Thyroid gland (tissue), 4 donors: ENCODE measurements at regions not wholly inside any gene's neighbourhood (a gene's known extent, or its start where the extent isn't known, plus 50 kb on each side); places are given as distances from the start of the nearest gene placed in this dataset.

Experiments used
- DNase-seq, 2 donors: peaks; one replicate each; pipeline ENCODE4 v3.0.0-alpha.2; 2019
- H3K27ac ChIP-seq, 3 donors: fragments of 200-600 bp; sonication (generic); 1 replicate in 2 of 3; 2 replicates in 1 of 3; pipeline ENCODE4 v1.5.1; 2016 to 2019; ENCODE audit warnings: mild to moderate bottlenecking in 1 of 3, moderate library complexity in 1 of 3
- H3K27me3 ChIP-seq: fragments of 200-600 bp; sonication (generic); one replicate; pipeline ENCODE4 v1.5.1; 2019
- H3K36me3 ChIP-seq, 2 donors: fragments of 200-600 bp; sonication (generic); one replicate each; pipeline ENCODE4 v1.5.1; 2016 to 2019
- H3K4me1 ChIP-seq, 2 donors: fragments of 200-600 bp; sonication (generic); one replicate each; pipeline ENCODE4 v1.5.1; 2017 to 2019
- H3K4me3 ChIP-seq, 3 donors: fragments of 200-600 bp; sonication (generic); replicated peaks in 1 of 3; 1 replicate in 2 of 3; 2 replicates in 1 of 3; pipeline ENCODE4 v1.5.1; 2016; ENCODE audit warnings: mild to moderate bottlenecking in 1 of 3
- H3K9me3 ChIP-seq: fragments of 200-600 bp; sonication (generic); one replicate; pipeline ENCODE4 v1.5.1; 2017
- CTCF ChIP-seq, 6 experiments: fragments of 200-600 bp in 3 of 6; fragments of 450-650 bp in 3 of 6; sonication (generic) in 3 of 6; IDR thresholded peaks; one replicate each; pipeline ENCODE4 v1.5.1; 2016 to 2019; ENCODE audit warnings: antibody characterized with exemption in 6 of 6, mild to moderate bottlenecking in 2 of 6, inconsistent platforms in 1 of 6, moderate library complexity in 1 of 6
- POLR2A ChIP-seq, 2 donors: fragments of 450-650 bp; IDR thresholded peaks; one replicate each; pipeline ENCODE4 v1.6.1; 2017; ENCODE audit warnings: antibody characterized with exemption in 2 of 2, mild to moderate bottlenecking in 2 of 2, moderate library complexity in 1 of 2
- WGBS, 2 donors: methylation state at CpG; one replicate each; pipeline ENCODE4 v1.1.5; 2017; 5-methylcytosine and 5-hydroxymethylcytosine counted together
- intact Hi-C: fragments of 100-400 bp; cut with DNase I; formaldehyde crosslinking; loops from one replicate; pipeline ENCODE4 v1.15.1; 2023

- Histone ChIP-seq H3K4me1 (no peaks in the 10 kb centered on the region), H3K4me3 (no peak overlapping the region), H3K9me3 (no peaks in the 10 kb centered on the region), H3K27ac (no peak overlapping the region), H3K27me3 (no peaks in the 10 kb centered on the region), H3K36me3 (no peaks in the 10 kb centered on the region)
- WGBS, 2 donors, result 85 to 86% methylated on average over 2 of the region's 2 CpGs
- TF ChIP-seq CTCF (IDR thresholded peaks at IDR 0.05) (no peak), POLR2A (IDR thresholded peaks at IDR 0.05) (no peak)
- no peak for DNase-seq
- intact Hi-C loops, result no loop called here
Measured at GRCh38 chr4:112876316-112876715, 173.1 kb upstream of the ANK2 start.

- H3K9me3 ChIP-seq, result no peaks in the 10 kb centered on the region
- no peak for DNase-seq
- 39% methylated on average over 12 of the region's 12 CpGs for WGBS, 2 donors
- H3K27ac ChIP-seq, result no peak overlapping the region
- intact Hi-C loops, result no loop called here
- H3K4me1 ChIP-seq, result no peaks in the 10 kb centered on the region
- H3K27me3 ChIP-seq, result no peaks in the 10 kb centered on the region
- no peak overlapping the region for H3K4me3 ChIP-seq
- no peaks in the 10 kb centered on the region for H3K36me3 ChIP-seq
- TF ChIP-seq CTCF (IDR thresholded peaks at IDR 0.05) (no peak), POLR2A (IDR thresholded peaks at IDR 0.05) (no peak)
Measured at GRCh38 chr4:112881842-112882241, 167.6 kb upstream of the ANK2 start.

- WGBS, 2 donors, result 70 to 71% methylated on average over 4 of the region's 4 CpGs
- no peak for DNase-seq
- Histone ChIP-seq H3K9me3 (no peaks in the 10 kb centered on the region), H3K36me3 (no peaks in the 10 kb centered on the region), H3K27ac (no peak overlapping the region), H3K27me3 (no peaks in the 10 kb centered on the region), H3K4me1 (no peaks in the 10 kb centered on the region), H3K4me3 (no peak overlapping the region)
- TF ChIP-seq POLR2A (IDR thresholded peaks at IDR 0.05) (no peak), CTCF (IDR thresholded peaks at IDR 0.05) (no peak)
- intact Hi-C loops, result no loop called here
Measured at GRCh38 chr4:112882286-112882685, 167.2 kb upstream of the ANK2 start.

DNA sequence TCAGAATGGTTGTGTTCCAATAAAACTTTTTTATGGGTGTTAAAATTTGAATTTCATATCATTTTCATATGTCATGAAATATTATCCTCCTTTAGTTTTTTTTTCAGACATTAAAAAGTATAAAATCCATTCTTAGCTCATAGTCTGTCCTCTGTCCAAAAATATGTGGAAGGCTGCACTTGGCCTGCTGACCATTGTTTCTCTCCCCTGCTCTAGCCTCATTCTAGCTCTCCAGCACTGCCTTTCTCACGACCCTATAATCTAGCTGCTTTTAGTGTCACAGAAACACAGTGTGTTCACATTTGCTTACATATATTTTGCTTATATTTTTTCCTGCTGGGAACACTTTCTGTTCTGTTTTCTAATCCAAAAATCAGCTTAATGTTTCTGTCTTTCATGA is 165.0 kb upstream of the ANK2 start:
- Histone ChIP-seq H3K4me1 (no peaks in the 10 kb centered on the region), H3K9me3 (no peaks in the 10 kb centered on the region), H3K27ac (no peak overlapping the region), H3K36me3 (no peaks in the 10 kb centered on the region), H3K4me3 (no peak overlapping the region), H3K27me3 (no peaks in the 10 kb centered on the region)
- intact Hi-C loops, result no loop called here
- TF ChIP-seq CTCF (IDR thresholded peaks at IDR 0.05), result no peak
- TF ChIP-seq POLR2A (IDR thresholded peaks at IDR 0.05), result no peak
- no peak for DNase-seq
- WGBS, 2 donors, result 43 to 51% methylated on average over 1 of the region's 1 CpG

GRCh38 chr4:112885897-112886296 is 163.6 kb upstream of the ANK2 start:
- intact Hi-C loops, result no loop called here
- WGBS, 2 donors, result 77 to 82% methylated on average over 2 of the region's 2 CpGs
- no peak overlapping the region for H3K27ac ChIP-seq

More at GRCh38 chr4:112885897-112886296, 163.6 kb upstream of the ANK2 start:
- TF ChIP-seq CTCF (IDR thresholded peaks at IDR 0.05), result no peak
- no peak for TF ChIP-seq POLR2A (IDR thresholded peaks at IDR 0.05)
- H3K9me3 ChIP-seq, result no peaks in the 10 kb centered on the region
- H3K4me1 ChIP-seq, result peaks cover 0 to 9% of the 10 kb centered on the region in 2 donors
- DNase-seq, result no peak
- no peak overlapping the region for H3K4me3 ChIP-seq
- no peaks in the 10 kb centered on the region for H3K27me3 ChIP-seq
- H3K36me3 ChIP-seq, result no peaks in the 10 kb centered on the region
